Fibroblast of pulmonary artery (primary cell): ENCODE measurements at regions not wholly inside any gene's neighbourhood (a gene's known extent, or its start where the extent isn't known, plus 50 kb on each side); places are given as distances from the start of the nearest gene placed in this dataset.

ENCODE experiments used
- DNase-seq: peaks from one replicate; pipeline ENCODE4 v3.0.0-alpha.2; 2010; ENCODE audit warnings: low read depth
- H3K4me3 ChIP-seq: replicated peaks from 2 replicates; pipeline ENCODE4 v1.5.1; 2011; ENCODE audit warnings: low read depth, mild to moderate bottlenecking, control low read depth, low read length, moderate library complexity
- TF ChIP-seq, protein P1 (sequence below): IDR thresholded peaks from 2 replicates; pipeline ENCODE4 v1.5.1; 2011; ENCODE audit warnings: mild to moderate bottlenecking, control low read depth, low read length, inconsistent platforms; ENCODE audit errors: missing control alignments

DNA sequence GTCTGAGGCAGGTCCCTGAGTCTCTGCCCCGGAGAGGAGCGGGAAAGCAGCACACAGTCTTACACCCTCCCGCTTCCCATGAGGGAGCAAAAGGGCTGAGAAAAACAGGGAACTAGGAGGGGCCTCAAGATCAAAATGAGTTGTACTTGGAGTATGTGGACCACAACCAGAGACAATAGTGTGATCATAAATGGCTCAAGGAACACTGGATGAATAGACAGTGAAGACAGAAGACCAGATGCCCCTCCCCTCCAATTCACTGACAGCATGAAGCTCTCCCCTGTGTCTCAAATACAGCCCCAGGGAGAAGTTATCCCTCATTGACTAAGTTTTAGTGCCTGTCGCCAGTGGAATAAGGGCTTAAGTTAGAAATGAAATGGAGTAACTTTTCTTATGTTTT lies 191.0 kb downstream of the TFAP2A start:
- H3K4me3 ChIP-seq, result no peak overlapping the region
- TF ChIP-seq, protein P1, sequence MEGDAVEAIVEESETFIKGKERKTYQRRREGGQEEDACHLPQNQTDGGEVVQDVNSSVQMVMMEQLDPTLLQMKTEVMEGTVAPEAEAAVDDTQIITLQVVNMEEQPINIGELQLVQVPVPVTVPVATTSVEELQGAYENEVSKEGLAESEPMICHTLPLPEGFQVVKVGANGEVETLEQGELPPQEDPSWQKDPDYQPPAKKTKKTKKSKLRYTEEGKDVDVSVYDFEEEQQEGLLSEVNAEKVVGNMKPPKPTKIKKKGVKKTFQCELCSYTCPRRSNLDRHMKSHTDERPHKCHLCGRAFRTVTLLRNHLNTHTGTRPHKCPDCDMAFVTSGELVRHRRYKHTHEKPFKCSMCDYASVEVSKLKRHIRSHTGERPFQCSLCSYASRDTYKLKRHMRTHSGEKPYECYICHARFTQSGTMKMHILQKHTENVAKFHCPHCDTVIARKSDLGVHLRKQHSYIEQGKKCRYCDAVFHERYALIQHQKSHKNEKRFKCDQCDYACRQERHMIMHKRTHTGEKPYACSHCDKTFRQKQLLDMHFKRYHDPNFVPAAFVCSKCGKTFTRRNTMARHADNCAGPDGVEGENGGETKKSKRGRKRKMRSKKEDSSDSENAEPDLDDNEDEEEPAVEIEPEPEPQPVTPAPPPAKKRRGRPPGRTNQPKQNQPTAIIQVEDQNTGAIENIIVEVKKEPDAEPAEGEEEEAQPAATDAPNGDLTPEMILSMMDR, result no peak
- no peak for DNase-seq

DNA sequence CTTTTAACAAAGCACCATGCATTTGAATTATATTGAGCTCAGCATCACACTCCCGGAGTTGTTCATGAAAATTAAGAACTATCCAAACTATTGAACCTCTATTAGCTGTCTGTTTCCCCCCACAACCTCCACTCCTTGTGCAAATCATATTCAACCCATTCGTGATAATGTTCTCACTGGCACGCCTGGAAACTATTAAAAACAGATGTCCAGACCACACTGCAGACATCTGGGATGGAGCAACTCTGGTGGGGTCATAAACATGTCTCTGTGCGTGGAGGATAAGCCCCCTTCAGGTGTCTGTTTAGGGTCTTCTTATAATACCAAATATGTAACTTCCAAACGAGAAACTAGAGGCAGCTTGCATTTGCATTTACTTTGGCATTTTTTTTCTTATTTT lies 193.7 kb downstream of the TFAP2A start:
- TF ChIP-seq, protein P1, result no peak
- DNase-seq, result no peak

DNA sequence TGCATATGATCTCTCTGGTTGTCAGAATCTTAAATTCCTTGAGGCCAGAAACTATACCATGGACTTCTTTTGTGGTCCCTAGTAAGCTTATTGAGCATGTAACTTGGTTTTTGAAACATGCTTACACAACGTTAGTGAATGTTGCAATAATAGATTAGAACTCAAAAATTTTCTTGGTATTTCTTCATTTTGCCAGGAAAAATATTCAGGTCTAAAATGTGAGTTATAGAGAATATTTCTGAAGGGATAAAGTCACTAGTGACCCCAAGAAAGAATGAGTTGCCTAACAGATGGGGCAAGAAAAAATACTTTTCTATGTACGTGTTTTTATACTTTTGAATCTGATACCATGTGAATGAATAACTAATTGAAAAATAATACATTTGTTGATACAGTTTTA lies 195.4 kb downstream of the TFAP2A start:
- no peak overlapping the region for H3K4me3 ChIP-seq
- no peak for DNase-seq
- TF ChIP-seq, protein P1, result no peak

More for the DNA sequence above, 193.7 kb downstream of the TFAP2A start:
- no peak overlapping the region for H3K4me3 ChIP-seq

DNA sequence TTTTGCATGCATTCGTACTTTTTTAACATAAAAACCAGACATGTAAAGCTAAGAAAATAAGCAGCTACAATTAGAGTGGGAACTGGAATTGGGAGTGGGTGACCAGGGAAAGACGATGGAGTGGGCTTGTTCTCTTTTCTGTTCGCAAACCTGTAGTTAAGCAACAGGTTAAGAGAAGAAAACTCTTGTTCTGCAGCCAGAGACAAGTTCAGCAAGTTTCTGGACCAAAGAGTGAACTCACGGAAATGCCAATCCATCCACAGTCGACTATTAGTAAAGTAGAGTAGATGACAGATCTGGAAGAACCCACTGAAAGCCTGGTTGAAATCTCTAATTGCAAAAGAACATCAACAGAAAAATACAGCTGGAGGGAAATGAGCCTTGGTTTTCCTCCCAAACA lies 197.8 kb downstream of the TFAP2A start:
- TF ChIP-seq, protein P1, result no peak
- no peak overlapping the region for H3K4me3 ChIP-seq
- DNase-seq, result no peak

DNA sequence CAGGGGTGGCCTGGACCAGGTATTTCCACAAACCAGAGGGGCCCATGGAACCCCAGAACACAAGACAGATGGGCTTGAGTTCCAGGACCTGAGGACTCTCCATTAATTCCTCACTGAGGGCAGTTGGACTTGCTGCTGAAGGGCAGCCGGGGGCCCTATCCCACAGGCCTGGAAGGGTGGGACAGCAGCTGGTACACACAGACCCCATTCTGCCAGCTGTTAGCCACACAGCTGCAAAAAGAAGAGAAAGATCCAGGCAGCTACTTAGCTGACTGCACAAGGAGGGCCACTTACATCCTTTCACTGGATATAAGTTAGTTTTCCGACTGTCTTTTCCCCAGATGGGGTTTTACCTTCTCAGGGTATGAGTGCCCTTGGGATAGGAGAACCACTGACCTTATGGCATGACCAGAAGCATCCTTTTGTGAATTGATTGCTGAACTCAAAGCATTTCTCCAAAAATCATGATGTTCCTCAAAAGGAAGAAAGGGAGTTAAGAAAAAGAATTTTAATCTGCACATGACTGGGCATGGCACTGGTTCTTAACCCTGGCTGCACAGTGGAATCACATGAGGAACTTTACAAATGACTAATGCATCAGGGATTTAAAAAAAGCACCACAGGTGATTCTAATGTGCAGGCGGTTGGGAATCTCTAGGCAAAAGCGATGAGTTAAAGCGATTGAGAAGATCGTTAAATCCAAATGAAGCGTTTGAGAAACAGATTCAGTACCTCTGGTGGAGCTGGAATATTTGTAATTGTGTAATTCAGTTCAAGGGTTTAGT lies 199.4 kb downstream of the TFAP2A start:
- DNase-seq, result no peak
- TF ChIP-seq, protein P1, result no peak

DNA sequence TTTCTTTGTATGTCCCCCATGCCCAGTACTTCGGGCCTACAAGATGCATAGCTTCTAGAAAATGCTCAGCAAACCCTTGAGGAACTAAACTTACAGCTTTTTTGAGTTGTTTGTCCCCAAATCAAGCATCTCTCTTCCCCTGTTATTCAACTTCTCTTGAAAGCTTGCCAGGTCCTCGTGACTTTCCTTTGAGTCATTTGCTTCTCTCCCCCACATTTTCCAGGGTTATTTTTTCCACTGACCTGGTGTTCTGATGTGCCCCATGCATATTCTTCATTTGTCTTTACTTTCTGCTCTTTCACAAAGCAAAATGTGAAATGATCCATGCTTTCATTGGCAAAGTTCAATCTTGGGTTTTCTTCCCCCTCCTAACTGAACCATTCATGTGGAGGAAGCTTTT lies 204.8 kb downstream of the TFAP2A start:
- H3K4me3 ChIP-seq, result no peak overlapping the region
- DNase-seq, result peak; percentile 3
- TF ChIP-seq, protein P1, result no peak

More for the DNA sequence above, 199.4 kb downstream of the TFAP2A start:
- H3K4me3 ChIP-seq, result no peak overlapping the region

DNA sequence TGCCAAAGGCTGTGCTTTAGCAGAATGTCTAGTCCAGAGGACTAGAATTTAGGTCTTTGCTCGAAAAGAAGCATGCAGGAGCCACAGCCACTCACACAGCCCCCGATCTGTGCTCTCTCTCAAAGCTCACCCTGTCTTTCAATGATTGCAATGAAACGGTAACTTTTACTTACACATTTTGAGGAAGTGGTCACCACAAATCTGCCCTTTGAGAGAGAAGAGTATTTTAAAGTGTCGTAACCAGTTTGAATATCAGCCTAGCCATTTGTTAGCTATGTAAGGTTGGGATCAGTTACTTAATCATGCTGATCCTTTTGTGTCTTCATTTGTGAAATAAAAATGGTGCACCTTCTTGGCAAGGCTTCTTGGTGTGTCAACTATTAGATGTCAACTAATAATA lies 209.0 kb downstream of the TFAP2A start:
- DNase-seq, result no peak
- TF ChIP-seq, protein P1, result no peak
- no peak overlapping the region for H3K4me3 ChIP-seq
